ENCODE measurements at regions not wholly inside any gene's neighbourhood (a gene's known extent, or its start where the extent isn't known, plus 50 kb on each side); places are given as distances from the start of the nearest gene placed in this dataset.
"Not testable (repeated sequence)": the region's sequence is repeated elsewhere in the genome, so short reads cannot be mapped to it uniquely, and the experiment has no call there.

DNA sequence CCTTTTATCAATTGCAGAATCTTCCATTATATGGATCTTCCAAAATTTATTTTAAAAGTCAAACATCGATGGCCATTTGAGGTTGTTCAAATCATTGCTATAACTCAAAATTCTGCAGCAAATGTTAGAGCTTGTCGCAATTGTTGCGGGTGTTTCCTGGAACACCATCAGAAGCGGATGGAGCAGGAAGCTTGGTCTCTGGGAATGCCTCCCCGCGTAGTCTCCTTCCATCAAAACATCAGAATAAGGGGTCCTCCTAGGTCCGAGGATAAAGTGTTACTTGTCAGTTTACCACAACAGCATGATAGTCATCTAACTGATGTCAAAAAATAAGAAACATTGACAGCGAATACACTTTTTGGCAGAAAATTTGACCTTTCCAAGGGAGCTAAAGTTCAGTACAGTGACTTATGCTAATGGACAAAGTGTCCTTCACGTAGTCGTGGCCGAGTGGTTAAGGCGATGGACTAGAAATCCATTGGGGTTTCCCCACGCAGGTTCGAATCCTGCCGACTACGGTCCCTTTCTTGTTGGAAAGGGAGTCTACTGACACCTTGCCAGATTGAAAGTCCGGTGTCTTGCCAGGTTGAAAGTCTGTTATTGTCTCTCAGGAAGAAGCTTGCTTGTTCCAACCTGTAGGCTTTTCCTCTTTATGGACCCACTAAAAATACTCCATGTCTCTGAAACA, 59.0 kb upstream of the ZNF184 start:
- no peak for DNase-seq
- Mint-ChIP-seq H3K27me3 (ENCODE audit: low read depth in 3 of 3) (peaks cover 4 to 13% (median 9%) of the 10 kb centered on the region in 3 donors), H3K4me1 (no peaks in the 10 kb centered on the region)

DNA sequence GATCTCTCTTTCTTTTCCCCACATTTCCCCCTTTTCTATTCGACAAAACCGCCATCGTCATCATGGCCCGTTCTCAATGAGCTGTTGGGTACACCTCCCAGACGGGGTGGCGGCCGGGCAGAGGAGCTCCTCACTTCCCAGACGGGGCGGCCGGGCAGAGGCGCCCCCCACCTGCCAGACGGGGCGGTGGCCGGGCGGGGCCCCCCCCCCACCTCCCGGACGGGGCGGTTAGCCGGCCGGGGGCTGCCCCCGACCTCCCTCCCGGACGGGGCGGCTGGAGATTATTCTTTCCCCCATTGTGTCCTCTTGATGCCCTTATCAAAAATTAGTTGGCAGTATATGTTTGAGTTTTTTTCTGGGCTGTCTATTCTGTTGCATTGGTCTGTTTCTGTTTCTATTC, 56.9 kb upstream of the ZNF184 start:
- H3K9me3 Mint-ChIP-seq, DNase-seq, H3K4me3 Mint-ChIP-seq, H3K27ac Mint-ChIP-seq, H3K4me1 Mint-ChIP-seq, H3K36me3 Mint-ChIP-seq: not testable (repeated sequence)
- H3K27me3 Mint-ChIP-seq (ENCODE audit: low read depth in 3 of 3), result peaks cover 5 to 13% (median 8%) of the 10 kb centered on the region in 3 donors

More for the DNA sequence above, 59.0 kb upstream of the ZNF184 start:
- no peaks in the 10 kb centered on the region for H3K36me3 Mint-ChIP-seq
- H3K9me3 Mint-ChIP-seq, result no peaks in the 10 kb centered on the region
- H3K27ac Mint-ChIP-seq, result no peak overlapping the region
- H3K4me3 Mint-ChIP-seq, result no peak overlapping the region

DNA sequence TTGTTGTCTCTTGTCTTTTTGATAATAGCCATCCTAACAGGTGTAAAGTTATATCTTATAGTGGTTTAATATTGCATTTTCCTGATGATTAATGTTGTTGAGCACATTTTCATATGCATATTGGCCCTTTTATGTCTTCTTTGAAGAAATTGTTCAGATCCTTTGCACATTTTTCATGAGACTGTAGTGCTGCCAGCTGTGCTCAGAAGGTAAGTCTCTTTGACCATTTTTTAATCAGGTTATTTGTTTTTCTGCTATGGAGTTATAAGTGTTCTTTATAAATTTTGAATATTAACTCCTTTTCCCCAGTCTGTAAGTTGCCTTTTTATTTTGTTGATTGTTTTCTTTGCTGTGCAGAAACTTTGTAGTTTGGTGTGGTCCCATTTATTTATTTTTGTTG, 55.8 kb upstream of the ZNF184 start:
- no peak overlapping the region for H3K27ac Mint-ChIP-seq
- H3K4me1 Mint-ChIP-seq, result no peaks in the 10 kb centered on the region
- H3K9me3 Mint-ChIP-seq, result no peaks in the 10 kb centered on the region
- no peaks in the 10 kb centered on the region for H3K36me3 Mint-ChIP-seq
- DNase-seq, result no peak
- peaks cover 7 to 11% (median 7%) of the 10 kb centered on the region in 3 donors for H3K27me3 Mint-ChIP-seq (ENCODE audit: low read depth in 3 of 3)
- no peak overlapping the region for H3K4me3 Mint-ChIP-seq

Measured in immature natural killer cell (primary cell).